Muscle of arm (tissue), 1 donor: ENCODE measurements at regions not wholly inside any gene's neighbourhood (a gene's known extent, or its start where the extent isn't known, plus 50 kb on each side); places are given as distances from the start of the nearest gene placed in this dataset.

ENCODE experiments used
- DNase-seq: peaks from one replicate; pipeline ENCODE4 v3.0.0-alpha.2; 2013

GRCh38 chr7:3195160-3195559 is 105.9 kb upstream of the SDK1 start:
- DNase-seq = no peak

GRCh38 chr7:3196629-3197400 is 104.2 kb upstream of the SDK1 start:
- DNase-seq = no peak

- no peak for DNase-seq
Observed at GRCh38 chr7:3197567-3198213, 103.4 kb upstream of the SDK1 start.

GRCh38 chr7:3198316-3198715 is 102.7 kb upstream of the SDK1 start:
- DNase-seq = no peak

- DNase-seq = no peak
Observed at GRCh38 chr7:3200504-3200903, 100.5 kb upstream of the SDK1 start.

GRCh38 chr7:3201306-3201705 is 99.7 kb upstream of the SDK1 start:
- no peak for DNase-seq

GRCh38 chr7:3201937-3202710 is 98.9 kb upstream of the SDK1 start:
- DNase-seq = no peak

GRCh38 chr7:3204526-3204925 is 96.5 kb upstream of the SDK1 start:
- DNase-seq = no peak

GRCh38 chr7:3206101-3206500 is 95.0 kb upstream of the SDK1 start:
- DNase-seq = no peak

GRCh38 chr7:3206771-3207191 is 94.3 kb upstream of the SDK1 start:
- no peak for DNase-seq

- no peak for DNase-seq
Observed at GRCh38 chr7:3207387-3207902, 93.6 kb upstream of the SDK1 start.

GRCh38 chr7:3210531-3210930 is 90.5 kb upstream of the SDK1 start:
- DNase-seq = no peak

- no peak for DNase-seq
Observed at GRCh38 chr7:3214090-3214413, 87.0 kb upstream of the SDK1 start.

- no peak for DNase-seq
Observed at GRCh38 chr7:3215624-3216585, 85.1 kb upstream of the SDK1 start.

- no peak for DNase-seq
Observed at GRCh38 chr7:3217166-3217565, 83.9 kb upstream of the SDK1 start.

- DNase-seq = no peak
Observed at GRCh38 chr7:3218411-3219225, 82.4 kb upstream of the SDK1 start.

GRCh38 chr7:3229904-3230470 is 71.1 kb upstream of the SDK1 start:
- no peak for DNase-seq

- no peak for DNase-seq
Observed at GRCh38 chr7:3230908-3231307, 70.1 kb upstream of the SDK1 start.

GRCh38 chr7:3232228-3232627 is 68.8 kb upstream of the SDK1 start:
- no peak for DNase-seq

- no peak for DNase-seq
Observed at GRCh38 chr7:3233301-3233700, 67.8 kb upstream of the SDK1 start.
